ENCODE measurements at regions not wholly inside any gene's neighbourhood (a gene's known extent, or its start where the extent isn't known, plus 50 kb on each side); places are given as distances from the start of the nearest gene placed in this dataset.

DNA sequence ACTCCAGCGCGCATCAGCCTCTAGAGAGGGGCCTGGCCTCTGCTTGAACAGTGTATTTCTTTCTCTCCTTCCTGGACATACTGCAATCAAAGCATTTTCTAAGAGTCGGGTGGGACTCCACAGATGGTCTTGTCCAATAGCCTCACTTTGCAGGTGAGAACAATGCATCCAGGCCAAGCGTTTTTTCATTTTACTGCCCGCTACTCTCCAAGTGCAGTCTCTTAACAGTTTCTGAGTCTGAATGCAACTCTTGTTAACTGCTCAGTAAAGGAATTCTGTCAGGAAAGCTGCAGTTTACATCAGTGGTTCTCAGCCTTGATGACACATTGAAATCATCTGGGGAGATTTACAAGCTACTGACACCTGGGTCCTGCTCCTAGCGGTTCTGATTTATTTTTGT lies 57.0 kb downstream of the IRF2BPL start:
- no TSS peak for BruUV-seq (replicated peaks)
- FAIRE-seq (no peak), ATAC-seq (peak; percentile 13; the same call in 1 of the 3 replicates)

More for the DNA sequence above, 57.0 kb downstream of the IRF2BPL start:
- CTCF ChIA-PET, result interaction anchor here (2.1 kb wide), 1 partner anchor 59 kb away, joined by 7 read pairs; no protein-coding TSS in a partner anchor
- DNase-seq (ENCODE audit: low read depth, low spot score), result no peak
- RAD21 ChIA-PET (ENCODE audit: unreplicated experiment), result interaction anchor here (0.6 kb wide), 1 partner anchor 52 kb away, joined by 3 read pairs; no protein-coding TSS in a partner anchor
- no peak overlapping the region for H3K9ac ChIP-seq (ENCODE audit: control insufficient read depth, insufficient read depth, low read length)
- H3K36me3 ChIP-seq (ENCODE audit: control insufficient read depth in 2 of 2, insufficient read depth in 2 of 2, low read length in 1 of 2), result no peaks in the 10 kb centered on the region; a peak in 1 of 4 replicates
- in situ Hi-C loops (cut with MboI) (no loop called here), intact Hi-C loops (cut with micrococcal nuclease; ENCODE audit: unreplicated experiment) (no loop called here)
- no peak overlapping the region for H2AFZ ChIP-seq (ENCODE audit: control insufficient read depth, low read depth, low read length)
- no peak overlapping the region for H3K4me3 ChIP-seq
- no peak overlapping the region for H3K4me2 ChIP-seq (ENCODE audit: control insufficient read depth, insufficient read depth)
- TF ChIP-seq NFYB (IDR thresholded peaks at IDR 0.05; ENCODE audit: insufficient read depth, low read depth, low read length) (no peak), PAX5 (IDR thresholded peaks at IDR 0.05; ENCODE audit: borderline replicate concordance, low read depth, low read length) (no peak), SMAD5 (IDR thresholded peaks at IDR 0.05; ENCODE audit: low read depth) (no peak), TAF1 (IDR thresholded peaks at IDR 0.05; ENCODE audit: borderline replicate concordance, low read depth, low read length) (no peak), YBX1 (IDR thresholded peaks at IDR 0.05) (no peak), MTA3 (IDR thresholded peaks at IDR 0.05; ENCODE audit: borderline replicate concordance, low read length) (no peak), STAT1 (conservative IDR thresholded peaks at IDR 0.05) (no peak), HCFC1 (IDR thresholded peaks at IDR 0.05; ENCODE audit: low read length) (no peak), PBX3 (IDR thresholded peaks at IDR 0.05; ENCODE audit: insufficient replicate concordance, low read depth, low read length) (no peak), JUND (IDR thresholded peaks at IDR 0.05; ENCODE audit: low read depth, low read length) (no peak), CBFB (IDR thresholded peaks at IDR 0.05; ENCODE audit: low read depth) (no peak), RBBP5 (conservative IDR thresholded peaks at IDR 0.05) (no peak), EZH2 (IDR thresholded peaks at IDR 0.05; ENCODE audit: borderline replicate concordance, control insufficient read depth, low read depth, low read length) (no peak), YY1 (IDR thresholded peaks at IDR 0.05; ENCODE audit: low read depth, low read length) (no peak)
- POLR2A ChIA-PET, result interaction anchor here (0.9 to 1.3 kb wide), 2 partner anchors 9 to 67 kb away, joined by 3 to 4 read pairs; no protein-coding TSS in a partner anchor
- WGBS (ENCODE audit: insufficient coverage, insufficient replicate concordance, low lambda C conversion rate, missing lambda C conversion rate), result 75% methylated on average over 6 of the region's 6 CpGs
- H3K79me2 ChIP-seq (ENCODE audit: control insufficient read depth, insufficient read depth, low read length), result no peaks in the 10 kb centered on the region
- SMC1A ChIA-PET (ENCODE audit: uncharacterized antibody, unreplicated experiment), result interaction anchor here (1.3 to 1.4 kb wide), 2 partner anchors 9 to 59 kb away, joined by 4 to 6 read pairs; no protein-coding TSS in a partner anchor
- no peaks in the 10 kb centered on the region for H4K20me1 ChIP-seq (ENCODE audit: control insufficient read depth, insufficient read depth)
- H3K4me1 ChIP-seq (ENCODE audit: control insufficient read depth, insufficient read depth, low read length), result no peaks in the 10 kb centered on the region
- no peak overlapping the region for H3K27ac ChIP-seq (ENCODE audit: control insufficient read depth, insufficient read depth)
- no peaks in the 10 kb centered on the region for H3K9me3 ChIP-seq (replicated peaks; ENCODE audit: control insufficient read depth, insufficient read depth, low read length)
- H3K27me3 ChIP-seq (replicated peaks in 1 of 2; ENCODE audit: control insufficient read depth in 2 of 2, insufficient read depth in 2 of 2, low read length in 1 of 2), result no peaks in the 10 kb centered on the region

All from GM12878 (cell line).